ENCODE measurements at regions not wholly inside any gene's neighbourhood (a gene's known extent, or its start where the extent isn't known, plus 50 kb on each side); places are given as distances from the start of the nearest gene placed in this dataset.

GRCh38 chr6:22106451-22106850, 190.4 kb downstream of the PRL start:
- peaks cover 3% of the 10 kb centered on the region for H3K4me1 Mint-ChIP-seq
- peaks cover 28% of the 10 kb centered on the region for H3K36me3 Mint-ChIP-seq (ENCODE audit: low read depth)
- no peak overlapping the region for H3K4me3 Mint-ChIP-seq
- no peak overlapping the region for H3K27ac ChIP-seq (ENCODE audit: low read depth, low read length)
- no peak for DNase-seq
- H3K4me3 ChIP-seq (ENCODE audit: low read length), result no peak overlapping the region
- H3K9me3 ChIP-seq (ENCODE audit: control insufficient read depth, low read length), result peaks cover 2% of the 10 kb centered on the region
- no peaks in the 10 kb centered on the region for H3K27me3 Mint-ChIP-seq (ENCODE audit: insufficient read depth)
- H3K27me3 ChIP-seq (ENCODE audit: control insufficient read depth, insufficient read depth, low read length, poor library complexity, severe bottlenecking), result no peaks in the 10 kb centered on the region
- peaks cover 52% of the 10 kb centered on the region for H3K36me3 ChIP-seq (ENCODE audit: control insufficient read depth, insufficient read depth, low read length)
- no peak overlapping the region for H3K27ac Mint-ChIP-seq
- 97 to 98% methylated on average over 4 to 5 of the region's 5 CpGs for WGBS, 2 experiments (ENCODE audit: insufficient coverage in 1 of 2, insufficient read length in 1 of 2)
- H3K4me1 ChIP-seq (ENCODE audit: control insufficient read depth, insufficient read depth, low read length), result no peaks in the 10 kb centered on the region
- TF ChIP-seq CTCF (conservative IDR thresholded peaks at IDR 0.05), result no peak
- no peak overlapping the region for H3K9ac ChIP-seq (ENCODE audit: extremely low read depth, low read length, poor library complexity, severe bottlenecking)
- peaks cover 3% of the 10 kb centered on the region for H3K9me3 Mint-ChIP-seq

GRCh38 chr6:22106961-22107360, 189.9 kb downstream of the PRL start:
- Histone ChIP-seq H3K9ac (ENCODE audit: extremely low read depth, low read length, poor library complexity, severe bottlenecking) (no peak overlapping the region), H3K27me3 (ENCODE audit: control insufficient read depth, insufficient read depth, low read length, poor library complexity, severe bottlenecking) (no peaks in the 10 kb centered on the region), H3K4me3 (ENCODE audit: low read length) (no peak overlapping the region), H3K27ac (ENCODE audit: low read depth, low read length) (no peak overlapping the region), H3K36me3 (ENCODE audit: control insufficient read depth, insufficient read depth, low read length) (peaks cover 52% of the 10 kb centered on the region), H3K4me1 (ENCODE audit: control insufficient read depth, insufficient read depth, low read length) (no peaks in the 10 kb centered on the region), H3K9me3 (ENCODE audit: control insufficient read depth, low read length) (no peaks in the 10 kb centered on the region)
- WGBS, 2 experiments (ENCODE audit: insufficient coverage in 1 of 2, insufficient read length in 1 of 2), result 86 to 100% methylated on average over 1 to 2 of the region's 3 CpGs
- no peak for TF ChIP-seq CTCF (conservative IDR thresholded peaks at IDR 0.05)
- no peak for DNase-seq
- no peak overlapping the region for H3K4me3 Mint-ChIP-seq
- H3K9me3 Mint-ChIP-seq, result peaks cover 2% of the 10 kb centered on the region
- no peaks in the 10 kb centered on the region for H3K4me1 Mint-ChIP-seq
- no peaks in the 10 kb centered on the region for H3K27me3 Mint-ChIP-seq (ENCODE audit: insufficient read depth)
- no peak overlapping the region for H3K27ac Mint-ChIP-seq
- peaks cover 30% of the 10 kb centered on the region for H3K36me3 Mint-ChIP-seq (ENCODE audit: low read depth)

- WGBS, 2 experiments (ENCODE audit: insufficient coverage in 1 of 2, insufficient read length in 1 of 2), result 92 to 96% methylated on average over 5 to 7 of the region's 7 CpGs
- H3K27ac Mint-ChIP-seq, result no peak overlapping the region
- no peak for DNase-seq
Measured at GRCh38 chr6:22108199-22108598, 188.6 kb downstream of the PRL start.

More at GRCh38 chr6:22108199-22108598, 188.6 kb downstream of the PRL start:
- Mint-ChIP-seq H3K9me3 (no peaks in the 10 kb centered on the region), H3K27me3 (ENCODE audit: insufficient read depth) (no peaks in the 10 kb centered on the region), H3K36me3 (ENCODE audit: low read depth) (peaks cover 23% of the 10 kb centered on the region), H3K4me1 (no peaks in the 10 kb centered on the region), H3K4me3 (no peak overlapping the region)
- Histone ChIP-seq H3K27ac (ENCODE audit: low read depth, low read length) (no peak overlapping the region), H3K9ac (ENCODE audit: extremely low read depth, low read length, poor library complexity, severe bottlenecking) (no peak overlapping the region), H3K4me3 (ENCODE audit: low read length) (no peak overlapping the region), H3K27me3 (ENCODE audit: control insufficient read depth, insufficient read depth, low read length, poor library complexity, severe bottlenecking) (no peaks in the 10 kb centered on the region), H3K9me3 (ENCODE audit: control insufficient read depth, low read length) (no peaks in the 10 kb centered on the region), H3K36me3 (ENCODE audit: control insufficient read depth, insufficient read depth, low read length) (peaks cover 52% of the 10 kb centered on the region), H3K4me1 (ENCODE audit: control insufficient read depth, insufficient read depth, low read length) (no peaks in the 10 kb centered on the region)
- no peak for TF ChIP-seq CTCF (conservative IDR thresholded peaks at IDR 0.05)

Data from endodermal cell (in vitro differentiated cells).